Transverse colon (tissue), 3 donors: ENCODE measurements at regions not wholly inside any gene's neighbourhood (a gene's known extent, or its start where the extent isn't known, plus 50 kb on each side); places are given as distances from the start of the nearest gene placed in this dataset.

Experiments
- CTCF ChIP-seq, 5 experiments: fragments of 200-600 bp in 3 of 5; fragments of 450-650 bp in 2 of 5; sonication (generic) in 3 of 5; IDR thresholded peaks; 1 replicate in 2 of 5; 2 replicates in 3 of 5; pipeline ENCODE4 v1.5.1; 2016 to 2017; ENCODE audit warnings: antibody characterized with exemption in 5 of 5, inconsistent platforms in 3 of 5, mild to moderate bottlenecking in 2 of 5, moderate library complexity in 1 of 5
- EP300 ChIP-seq: sonication (generic); formaldehyde crosslinking; IDR thresholded peaks from one replicate; pipeline ENCODE4 v1.6.1; 2017; ENCODE audit warnings: antibody characterized with exemption, low read depth

DNA sequence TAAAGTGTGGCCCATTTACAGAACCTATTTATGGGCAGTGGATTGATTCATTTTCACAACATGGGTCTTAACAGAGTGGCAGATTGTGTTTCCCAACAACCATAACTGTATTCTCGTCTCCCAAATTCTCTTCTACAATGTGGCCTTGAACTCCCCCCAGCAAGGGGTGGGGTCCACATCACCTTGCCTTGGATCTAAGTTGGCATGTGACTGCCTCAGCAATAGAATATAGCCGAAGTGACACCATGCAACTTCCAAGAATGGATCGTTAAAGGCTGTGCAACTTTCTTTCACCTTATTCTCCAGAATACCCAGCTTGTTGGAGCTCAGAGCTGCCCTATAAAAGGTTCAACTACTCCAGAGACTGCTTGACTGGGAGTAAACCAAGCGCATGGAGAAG lies 72.0 kb upstream of the CDH5 start:
- TF ChIP-seq EP300, result no peak
- TF ChIP-seq CTCF (IDR thresholded peaks at IDR 0.05), result no peak
